ENCODE measurements at regions not wholly inside any gene's neighbourhood (a gene's known extent, or its start where the extent isn't known, plus 50 kb on each side); places are given as distances from the start of the nearest gene placed in this dataset.

DNA sequence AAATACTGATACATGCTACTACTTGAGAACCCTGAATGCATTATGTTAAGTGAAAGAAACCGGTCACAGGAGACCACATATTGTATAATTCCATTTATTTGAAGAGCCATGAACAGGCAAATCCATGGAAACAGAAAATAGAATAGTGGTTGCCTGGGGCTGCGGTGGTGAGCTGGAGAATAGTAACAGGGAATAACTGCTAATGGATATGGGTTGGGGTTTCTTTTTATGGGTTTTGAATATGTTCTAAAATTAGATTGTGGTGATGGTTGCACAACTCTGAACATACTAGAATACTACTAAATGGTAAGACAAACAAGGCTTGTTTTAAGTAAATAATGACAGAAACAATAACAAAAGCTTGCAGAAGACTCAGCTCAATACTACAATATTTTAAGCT, 293.0 kb downstream of the BTG1 start:
- no peak for DNase-seq (ENCODE audit: low read depth)

- DNase-seq (ENCODE audit: low read depth) = no peak
Measured at GRCh38 chr12:91851741-91852477, 293.7 kb downstream of the BTG1 start.

DNA sequence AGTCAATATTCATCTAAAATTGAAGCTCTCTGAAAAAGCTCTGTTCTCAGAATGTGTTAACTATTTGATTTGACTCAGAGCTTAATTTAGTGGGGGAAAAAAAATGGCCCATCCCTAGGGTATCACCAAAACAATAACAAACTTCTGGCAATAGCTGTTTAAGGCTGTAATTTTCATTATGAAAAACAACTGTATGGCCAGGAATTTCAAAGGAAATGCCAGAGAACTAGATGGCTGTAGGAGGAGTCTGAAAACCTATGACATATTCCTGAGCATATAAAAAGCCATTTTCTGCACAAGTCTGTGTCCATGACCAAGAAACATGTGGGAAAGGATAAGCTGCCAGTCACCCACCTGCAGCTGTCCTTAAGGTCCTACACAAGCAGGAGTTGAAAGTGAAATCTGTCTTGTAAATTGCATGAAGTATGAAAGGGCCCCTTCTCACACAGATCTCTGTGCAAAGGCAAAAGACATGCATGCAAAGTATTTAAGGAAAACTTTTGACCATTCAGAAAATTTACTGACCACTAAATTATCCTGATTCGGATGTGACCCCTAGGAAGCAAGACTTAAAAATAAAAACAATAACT, 299.1 kb downstream of the BTG1 start:
- no peak for DNase-seq (ENCODE audit: low read depth)

- no peak for DNase-seq (ENCODE audit: low read depth)
Measured at GRCh38 chr12:91845365-91845764, 300.3 kb downstream of the BTG1 start.

GRCh38 chr12:91841822-91842221, 303.8 kb downstream of the BTG1 start:
- DNase-seq (ENCODE audit: low read depth) = no peak

DNA sequence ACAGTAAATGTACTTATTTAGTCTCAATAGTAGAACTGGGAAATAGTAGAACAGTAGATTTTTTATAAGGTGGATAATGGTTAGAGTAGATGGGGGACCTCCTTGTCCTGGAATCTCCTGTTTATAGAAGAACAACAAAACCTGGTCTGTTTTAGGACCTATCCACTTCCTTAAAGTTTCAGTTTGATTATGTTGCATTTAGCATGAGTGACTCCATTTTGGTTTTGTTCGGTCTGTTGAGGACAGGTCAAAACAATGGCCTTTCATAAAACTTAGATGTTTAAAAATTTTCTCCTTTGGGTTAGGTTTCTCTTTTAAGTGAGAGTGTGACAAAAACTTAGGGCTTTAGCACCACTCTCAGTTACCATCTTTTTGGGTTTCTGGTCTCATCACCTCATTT, 308.9 kb downstream of the BTG1 start:
- DNase-seq (ENCODE audit: low read depth) = no peak

DNA sequence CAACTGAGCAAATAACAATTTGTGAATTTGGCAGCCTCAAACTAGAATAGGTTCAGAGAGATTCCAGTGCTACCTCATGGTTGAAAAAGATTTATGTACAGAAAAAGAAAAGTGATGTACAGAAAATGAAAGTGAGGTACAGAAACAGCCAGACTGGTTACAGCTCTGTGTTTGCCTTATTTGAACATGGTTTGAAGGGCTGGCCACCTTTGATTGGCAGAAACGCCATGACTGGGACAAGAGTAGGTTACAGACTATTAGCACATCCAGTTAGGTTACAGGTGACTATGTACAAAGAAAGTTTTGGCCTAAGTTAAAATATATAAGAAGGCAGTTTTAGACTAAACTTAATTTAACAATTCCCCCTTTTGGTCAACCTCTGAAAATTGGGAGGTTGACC, 309.4 kb downstream of the BTG1 start:
- no peak for DNase-seq (ENCODE audit: low read depth)

GRCh38 chr12:91835693-91836092, 310.0 kb downstream of the BTG1 start:
- DNase-seq (ENCODE audit: low read depth) = no peak

- no peak for DNase-seq (ENCODE audit: low read depth)
Measured at GRCh38 chr12:91833780-91834359, 311.8 kb downstream of the BTG1 start.

GRCh38 chr12:91825999-91826398, 319.6 kb downstream of the BTG1 start:
- DNase-seq (ENCODE audit: low read depth) = no peak

DNA sequence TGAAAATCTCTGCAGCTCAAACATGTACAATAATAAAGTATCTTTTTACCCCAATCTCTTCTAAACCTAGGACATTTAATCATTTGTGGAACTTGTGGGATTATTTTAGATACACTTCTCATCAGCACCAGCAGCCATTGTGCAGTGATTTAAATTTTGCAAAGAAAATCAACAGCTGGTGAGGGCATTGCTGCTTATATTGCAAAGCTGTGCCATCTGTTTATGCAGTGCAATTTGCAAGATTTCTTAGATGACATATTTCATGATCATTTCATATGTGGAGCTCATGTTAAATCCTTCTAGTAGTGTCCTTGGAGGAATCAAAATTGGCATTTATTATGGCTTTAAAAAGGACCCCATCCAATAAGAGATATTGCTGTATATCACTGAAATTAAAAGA, 320.7 kb downstream of the BTG1 start:
- DNase-seq (ENCODE audit: low read depth) = no peak

DNA sequence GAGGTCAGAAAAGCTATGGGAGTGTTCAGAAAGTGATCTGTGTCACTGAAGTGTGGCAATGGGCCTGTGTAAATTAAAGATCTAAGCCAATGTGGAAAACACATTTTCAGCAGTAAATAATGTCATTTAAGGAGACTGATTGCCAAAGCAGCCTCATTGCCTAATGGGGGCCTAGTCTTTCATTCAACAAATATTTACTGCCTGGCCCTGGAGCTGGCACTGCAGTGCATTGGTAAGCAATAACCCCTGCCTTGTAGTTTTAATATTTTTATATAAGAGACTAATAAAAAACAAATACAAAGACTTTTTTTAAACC, 326.6 kb downstream of the BTG1 start:
- DNase-seq (ENCODE audit: low read depth) = peak; percentile 25

GRCh38 chr12:91818227-91819131, 327.2 kb downstream of the BTG1 start:
- DNase-seq (ENCODE audit: low read depth) = no peak

DNA sequence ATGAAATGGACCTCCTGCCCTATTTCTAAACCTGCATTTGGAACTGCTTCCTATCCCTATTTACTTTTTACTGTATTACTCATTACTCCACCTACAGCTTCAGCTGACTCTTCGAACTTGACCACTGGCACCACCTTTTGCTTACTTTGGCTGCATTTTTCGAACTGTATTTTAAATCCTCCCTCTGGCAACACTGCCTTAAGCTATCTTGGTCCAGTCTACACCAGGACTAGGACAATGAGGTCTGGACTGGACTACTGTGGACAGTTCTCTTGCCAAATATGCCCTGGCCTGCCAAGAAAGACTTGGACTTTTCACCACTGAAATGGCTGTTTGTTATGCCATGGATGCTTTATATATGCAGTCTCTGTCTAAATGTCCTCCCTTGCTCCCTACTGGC, 328.1 kb downstream of the BTG1 start:
- no peak for DNase-seq (ENCODE audit: low read depth)

DNA sequence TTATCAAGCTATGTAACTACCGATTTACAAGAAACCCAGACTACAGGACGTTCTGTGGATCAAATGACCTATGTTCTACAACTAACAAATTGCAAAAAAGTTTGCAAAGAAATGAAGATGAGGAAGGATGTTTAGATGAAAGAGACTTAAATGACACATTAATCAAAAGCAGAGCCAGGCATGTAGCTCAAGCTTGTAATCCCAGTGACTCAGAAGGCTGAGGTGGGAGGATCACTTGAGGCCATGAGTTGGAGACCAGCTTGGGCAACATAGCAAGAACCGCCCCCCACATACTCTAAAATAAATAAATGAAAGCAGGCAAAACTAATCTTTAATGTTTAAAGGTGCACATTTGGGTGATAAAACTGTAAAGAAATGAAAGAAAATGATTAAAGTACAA, 331.9 kb downstream of the BTG1 start:
- no peak for DNase-seq (ENCODE audit: low read depth)

GRCh38 chr12:91811481-91812287, 334.0 kb downstream of the BTG1 start:
- no peak for DNase-seq (ENCODE audit: low read depth)

GRCh38 chr12:91810531-91811451, 334.9 kb downstream of the BTG1 start:
- no peak for DNase-seq (ENCODE audit: low read depth)

DNA sequence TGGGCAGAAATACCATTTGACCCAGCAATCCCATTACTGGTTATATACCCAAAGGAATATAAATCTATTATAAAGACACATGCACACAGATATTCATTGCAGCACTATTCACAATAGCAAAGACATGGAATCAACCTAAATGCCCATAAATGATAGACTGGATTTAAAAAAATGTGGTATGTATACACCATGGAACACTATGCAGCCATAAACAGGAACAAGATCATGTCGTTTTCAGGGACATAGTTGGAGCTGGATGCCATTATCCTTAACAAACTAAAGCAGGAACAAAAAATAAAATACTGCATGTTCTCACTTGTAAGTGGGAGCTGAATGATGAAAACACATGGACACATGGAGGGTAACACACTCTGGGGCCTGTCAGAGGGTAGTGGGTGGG, 335.6 kb downstream of the BTG1 start:
- no peak for DNase-seq (ENCODE audit: low read depth)

DNA sequence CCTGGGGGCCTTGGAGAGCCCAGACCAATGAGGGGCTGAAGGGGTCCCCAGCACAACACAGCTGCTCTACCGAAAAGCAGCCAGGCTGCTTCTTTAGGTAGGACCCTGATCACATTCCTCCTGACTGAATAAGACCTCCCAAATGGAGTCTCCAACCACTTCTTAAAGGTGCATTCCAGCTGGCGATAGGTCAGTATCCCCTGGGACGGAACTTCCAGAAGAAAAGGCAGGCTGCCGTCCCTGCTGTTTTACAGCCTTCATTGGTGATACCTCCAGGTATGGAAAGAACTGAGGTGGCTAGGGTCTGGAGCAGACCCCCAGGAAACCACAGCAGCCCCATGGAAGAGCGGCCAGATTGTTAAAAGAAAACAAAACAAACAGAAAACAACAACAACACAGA, 340.6 kb downstream of the BTG1 start:
- DNase-seq (ENCODE audit: low read depth) = no peak

- DNase-seq (ENCODE audit: low read depth) = no peak
Measured at GRCh38 chr12:91804533-91804932, 341.1 kb downstream of the BTG1 start.

- no peak for DNase-seq (ENCODE audit: low read depth)
Measured at GRCh38 chr12:91801048-91801447, 344.6 kb downstream of the BTG1 start.

Data from GM04503 (cell line).